ENCODE measurements at regions not wholly inside any gene's neighbourhood (a gene's known extent, or its start where the extent isn't known, plus 50 kb on each side); places are given as distances from the start of the nearest gene placed in this dataset.

GRCh38 chr3:177571271-177571943, 374.1 kb upstream of the TBL1XR1 start:
- no peak for TF ChIP-seq CTCF (IDR thresholded peaks at IDR 0.05)
- FAIRE-seq (no peak), DNase-seq (no peak), ATAC-seq (no peak)
- 79 to 89% methylated on average over 1 of the region's 1 CpG for whole genome bisulfite sequencing, 2 donors
- Histone ChIP-seq H3K27ac (no peak overlapping the region), H3K4me1 (no peaks in the 10 kb centered on the region), H3K36me3 (no peaks in the 10 kb centered on the region), H3K9me3 (no peaks in the 10 kb centered on the region), H3K4me3 (no peak overlapping the region), H3K27me3 (no peaks in the 10 kb centered on the region)
- intact Hi-C loops (cut with DNase I), result no loop called here

- H3K36me3 ChIP-seq, result no peaks in the 10 kb centered on the region
- 78 to 85% methylated on average over 3 of the region's 3 CpGs for WGBS, 2 donors
- no peak overlapping the region for H3K4me3 ChIP-seq
- intact Hi-C loops (cut with DNase I), result no loop called here
- FAIRE-seq (no peak), ATAC-seq (no peak), DNase-seq (no peak)
- H3K27ac ChIP-seq, result no peak overlapping the region
- H3K9me3 ChIP-seq, result no peaks in the 10 kb centered on the region
- H3K4me1 ChIP-seq, result no peaks in the 10 kb centered on the region
- TF ChIP-seq CTCF (IDR thresholded peaks at IDR 0.05), result no peak
- no peaks in the 10 kb centered on the region for H3K27me3 ChIP-seq
Observed at GRCh38 chr3:177571944-177572315, 374.6 kb upstream of the TBL1XR1 start.

- intact Hi-C loops (cut with DNase I), result no loop called here
- no peaks in the 10 kb centered on the region for H3K36me3 ChIP-seq
- H3K9me3 ChIP-seq, result no peaks in the 10 kb centered on the region
- WGBS, 2 donors, result 57 to 60% methylated on average over 7 of the region's 7 CpGs
- ATAC-seq (peak; percentile 61 to 97 (median 87)), DNase-seq (peak in 3 of 6 donors; percentile 54 to 57 (median 56)), FAIRE-seq (no peak)
- H3K4me3 ChIP-seq, result no peak overlapping the region
- no peak overlapping the region for H3K27ac ChIP-seq
- H3K27me3 ChIP-seq, result no peaks in the 10 kb centered on the region
- no peaks in the 10 kb centered on the region for H3K4me1 ChIP-seq
- no peak for TF ChIP-seq CTCF (IDR thresholded peaks at IDR 0.05)
Observed at GRCh38 chr3:177574222-177574856, 377.1 kb upstream of the TBL1XR1 start.

GRCh38 chr3:177576746-177577145, 379.5 kb upstream of the TBL1XR1 start:
- Histone ChIP-seq H3K4me1 (no peaks in the 10 kb centered on the region), H3K9me3 (no peaks in the 10 kb centered on the region), H3K36me3 (no peaks in the 10 kb centered on the region), H3K27ac (no peak overlapping the region), H3K4me3 (no peak overlapping the region), H3K27me3 (no peaks in the 10 kb centered on the region)
- ATAC-seq, result no peak
- no peak for DNase-seq
- 59 to 75% methylated on average over 4 of the region's 4 CpGs for WGBS, 2 donors
- TF ChIP-seq CTCF (IDR thresholded peaks at IDR 0.05), result no peak
- intact Hi-C loops (cut with DNase I), result no loop called here
- no peak for FAIRE-seq

GRCh38 chr3:177578488-177578887, 381.2 kb upstream of the TBL1XR1 start:
- Histone ChIP-seq H3K27me3 (no peaks in the 10 kb centered on the region), H3K27ac (no peak overlapping the region), H3K9me3 (no peaks in the 10 kb centered on the region), H3K4me1 (no peaks in the 10 kb centered on the region), H3K4me3 (no peak overlapping the region), H3K36me3 (no peaks in the 10 kb centered on the region)
- ATAC-seq, result no peak
- intact Hi-C loops (cut with DNase I), result no loop called here
- no peak for DNase-seq
- 77 to 87% methylated on average over 6 of the region's 6 CpGs for WGBS, 2 donors
- TF ChIP-seq CTCF (IDR thresholded peaks at IDR 0.05), result no peak
- FAIRE-seq, result no peak

Measured in pancreas (tissue), 10 donors.